ENCODE measurements at regions not wholly inside any gene's neighbourhood (a gene's known extent, or its start where the extent isn't known, plus 50 kb on each side); places are given as distances from the start of the nearest gene placed in this dataset.

- DNase-seq (ENCODE audit: extremely low spot score in 2 of 2) = no peak
- no peaks in the 10 kb centered on the region for H3K27me3 ChIP-seq
- intact Hi-C loops (cut with DNase I) = no loop called here
- H3K4me1 ChIP-seq = no peaks in the 10 kb centered on the region
- no peaks in the 10 kb centered on the region for H3K9me3 ChIP-seq
- no peak overlapping the region for H3K4me3 ChIP-seq
- no peaks in the 10 kb centered on the region for H3K36me3 ChIP-seq
- TF ChIP-seq POLR2A (IDR thresholded peaks at IDR 0.05) (no peak), POLR2AphosphoS5 (IDR thresholded peaks at IDR 0.05; ENCODE audit: insufficient read depth in 1 of 2, low read depth in 1 of 2) (no peak), CTCF (IDR thresholded peaks at IDR 0.05) (no peak)
- H3K27ac ChIP-seq = no peak overlapping the region
Observed at GRCh38 chr21:24868117-24868516, 739.2 kb downstream of the MRPL39 start.

DNA sequence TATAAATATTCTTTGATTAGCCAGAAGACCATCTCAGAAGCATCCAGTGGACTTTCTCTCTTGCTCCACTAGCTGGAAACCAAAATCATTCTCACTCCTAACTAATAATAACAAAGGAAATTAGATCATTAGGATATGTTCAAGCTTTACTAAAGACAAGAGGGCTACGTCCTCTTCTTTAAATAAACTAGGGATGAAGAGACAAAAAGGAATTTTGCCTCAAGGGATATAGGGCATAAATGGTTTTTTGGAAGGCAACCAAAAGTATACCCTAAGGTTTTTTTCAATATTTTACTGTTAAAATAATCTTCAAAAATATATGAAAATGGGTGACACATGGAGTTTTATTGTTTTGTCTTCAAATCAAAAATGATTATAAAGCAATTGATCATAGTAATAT, 745.8 kb downstream of the MRPL39 start:
- no peaks in the 10 kb centered on the region for H3K27me3 ChIP-seq
- no peak overlapping the region for H3K4me3 ChIP-seq
- H3K27ac ChIP-seq = no peak overlapping the region
- H3K36me3 ChIP-seq = no peaks in the 10 kb centered on the region
- TF ChIP-seq POLR2A (IDR thresholded peaks at IDR 0.05) (no peak), CTCF (IDR thresholded peaks at IDR 0.05) (no peak), POLR2AphosphoS5 (IDR thresholded peaks at IDR 0.05; ENCODE audit: insufficient read depth in 1 of 2, low read depth in 1 of 2) (no peak)
- DNase-seq (ENCODE audit: extremely low spot score in 2 of 2) = no peak
- H3K9me3 ChIP-seq = no peaks in the 10 kb centered on the region
- H3K4me1 ChIP-seq = no peaks in the 10 kb centered on the region
- intact Hi-C loops (cut with DNase I) = no loop called here

GRCh38 chr21:24856326-24856725, 751.0 kb downstream of the MRPL39 start:
- Histone ChIP-seq H3K9me3 (no peaks in the 10 kb centered on the region), H3K36me3 (no peaks in the 10 kb centered on the region), H3K27ac (no peak overlapping the region), H3K4me1 (no peaks in the 10 kb centered on the region), H3K27me3 (no peaks in the 10 kb centered on the region), H3K4me3 (no peak overlapping the region)
- TF ChIP-seq POLR2A (IDR thresholded peaks at IDR 0.05) (no peak), CTCF (IDR thresholded peaks at IDR 0.05) (no peak), POLR2AphosphoS5 (IDR thresholded peaks at IDR 0.05; ENCODE audit: insufficient read depth in 1 of 2, low read depth in 1 of 2) (no peak)
- no peak for DNase-seq (ENCODE audit: extremely low spot score in 2 of 2)
- intact Hi-C loops (cut with DNase I) = no loop called here

DNA sequence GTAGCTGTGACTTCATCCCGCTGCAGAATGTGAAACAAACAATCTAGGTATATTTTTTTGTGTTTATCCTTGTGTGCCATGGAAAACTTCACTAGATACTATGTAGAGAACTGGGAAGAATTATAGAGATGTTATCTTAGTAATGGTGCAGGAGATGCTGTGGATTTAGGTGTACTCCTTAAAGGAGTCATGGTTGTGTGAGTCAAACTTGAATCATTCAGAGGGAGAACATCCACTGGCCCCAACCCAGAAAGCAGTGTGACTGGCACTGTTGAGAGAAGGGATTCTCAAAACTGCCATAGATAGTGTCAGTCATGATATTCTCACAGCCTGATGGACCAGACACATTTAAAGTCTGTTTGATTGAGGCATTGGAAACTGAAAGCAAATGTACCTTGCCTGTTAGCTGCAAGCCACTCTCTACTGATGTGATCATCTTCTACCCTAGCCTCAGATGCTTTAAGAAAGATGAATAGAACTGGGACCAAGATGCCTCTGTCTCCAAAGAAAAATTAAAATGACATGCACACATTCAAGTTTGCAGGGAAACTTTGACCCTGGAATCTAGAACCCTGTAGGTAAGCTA, 754.6 kb downstream of the MRPL39 start:
- Histone ChIP-seq H3K27ac (no peak overlapping the region), H3K4me3 (no peak overlapping the region), H3K27me3 (no peaks in the 10 kb centered on the region), H3K4me1 (no peaks in the 10 kb centered on the region), H3K9me3 (no peaks in the 10 kb centered on the region), H3K36me3 (no peaks in the 10 kb centered on the region)
- intact Hi-C loops (cut with DNase I) = no loop called here
- no peak for TF ChIP-seq POLR2AphosphoS5 (IDR thresholded peaks at IDR 0.05; ENCODE audit: insufficient read depth in 1 of 2, low read depth in 1 of 2)
- no peak for TF ChIP-seq POLR2A (IDR thresholded peaks at IDR 0.05)
- TF ChIP-seq CTCF (IDR thresholded peaks at IDR 0.05) = no peak
- no peak for DNase-seq (ENCODE audit: extremely low spot score in 2 of 2)

GRCh38 chr21:24850121-24850520, 757.2 kb downstream of the MRPL39 start:
- no peaks in the 10 kb centered on the region for H3K36me3 ChIP-seq
- no peaks in the 10 kb centered on the region for H3K4me1 ChIP-seq
- no peak for DNase-seq (ENCODE audit: extremely low spot score in 2 of 2)
- intact Hi-C loops (cut with DNase I) = no loop called here
- no peaks in the 10 kb centered on the region for H3K9me3 ChIP-seq
- TF ChIP-seq POLR2AphosphoS5 (IDR thresholded peaks at IDR 0.05; ENCODE audit: insufficient read depth in 1 of 2, low read depth in 1 of 2) = no peak
- no peak for TF ChIP-seq CTCF (IDR thresholded peaks at IDR 0.05)
- no peak overlapping the region for H3K27ac ChIP-seq
- no peak overlapping the region for H3K4me3 ChIP-seq
- no peaks in the 10 kb centered on the region for H3K27me3 ChIP-seq

Data from vagina (tissue), 2 donors.